ENCODE measurements at regions not wholly inside any gene's neighbourhood (a gene's known extent, or its start where the extent isn't known, plus 50 kb on each side); places are given as distances from the start of the nearest gene placed in this dataset.

GRCh38 chr7:18414885-18415284, 80.7 kb upstream of the HDAC9 start:
- no peak for DNase-seq (ENCODE audit: low spot score)

GRCh38 chr7:18416988-18417387, 78.6 kb upstream of the HDAC9 start:
- DNase-seq (ENCODE audit: low spot score): no peak

DNA sequence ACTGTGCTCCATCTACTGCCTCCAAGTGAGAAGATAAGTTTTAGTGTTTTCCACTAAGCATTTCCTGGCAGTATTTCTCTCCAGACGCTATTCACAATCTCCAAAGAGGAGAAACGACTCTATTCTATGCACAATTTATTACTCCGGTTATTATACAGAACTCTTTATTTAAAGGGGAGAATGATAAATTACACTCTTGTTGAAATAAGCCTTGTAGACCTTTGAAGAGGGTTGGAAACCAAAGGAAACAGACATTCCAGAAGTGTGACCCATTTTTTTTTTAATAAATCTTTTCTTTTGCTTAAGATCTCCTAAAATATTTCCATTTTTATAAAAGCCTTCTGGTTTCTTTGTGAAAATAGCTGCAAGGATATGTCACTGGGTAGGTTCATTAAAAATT, 76.1 kb upstream of the HDAC9 start:
- no peak for DNase-seq (ENCODE audit: low spot score)

- no peak for DNase-seq (ENCODE audit: low spot score)
Observed at GRCh38 chr7:18420108-18420507, 75.4 kb upstream of the HDAC9 start.

GRCh38 chr7:18420748-18421147, 74.8 kb upstream of the HDAC9 start:
- DNase-seq (ENCODE audit: low spot score): no peak

GRCh38 chr7:18421297-18422002, 74.1 kb upstream of the HDAC9 start:
- DNase-seq (ENCODE audit: low spot score): no peak

- DNase-seq (ENCODE audit: low spot score): no peak
Observed at GRCh38 chr7:18425227-18425626, 70.3 kb upstream of the HDAC9 start.

- DNase-seq (ENCODE audit: low spot score): no peak
Observed at GRCh38 chr7:18425838-18426445, 69.6 kb upstream of the HDAC9 start.

- DNase-seq (ENCODE audit: low spot score): no peak
Observed at GRCh38 chr7:18426564-18427226, 68.9 kb upstream of the HDAC9 start.

DNA sequence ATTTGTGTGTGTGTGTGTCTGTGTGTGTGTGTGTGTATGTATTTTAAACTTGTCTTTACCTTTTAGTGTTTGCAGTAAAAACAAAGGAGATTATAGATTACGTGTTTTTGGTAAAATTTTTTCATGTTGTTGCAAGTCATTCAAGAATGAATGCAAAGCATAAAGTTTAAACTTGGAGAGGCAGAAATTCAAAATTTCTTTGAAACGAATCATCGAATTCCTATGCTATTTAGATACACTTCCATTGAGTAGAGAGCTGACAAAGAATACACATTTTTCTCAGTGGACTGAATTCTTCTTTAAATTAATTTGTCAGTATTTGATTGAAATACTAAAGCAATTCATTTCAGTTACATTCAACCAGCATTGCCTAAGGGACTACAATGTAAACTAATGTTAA, 66.0 kb upstream of the HDAC9 start:
- DNase-seq (ENCODE audit: low spot score): no peak

- no peak for DNase-seq (ENCODE audit: low spot score)
Observed at GRCh38 chr7:18430810-18431209, 64.7 kb upstream of the HDAC9 start.

GRCh38 chr7:18434171-18434570, 61.4 kb upstream of the HDAC9 start:
- DNase-seq (ENCODE audit: low spot score): no peak

- DNase-seq (ENCODE audit: low spot score): no peak
Observed at GRCh38 chr7:18437101-18437500, 58.4 kb upstream of the HDAC9 start.

DNA sequence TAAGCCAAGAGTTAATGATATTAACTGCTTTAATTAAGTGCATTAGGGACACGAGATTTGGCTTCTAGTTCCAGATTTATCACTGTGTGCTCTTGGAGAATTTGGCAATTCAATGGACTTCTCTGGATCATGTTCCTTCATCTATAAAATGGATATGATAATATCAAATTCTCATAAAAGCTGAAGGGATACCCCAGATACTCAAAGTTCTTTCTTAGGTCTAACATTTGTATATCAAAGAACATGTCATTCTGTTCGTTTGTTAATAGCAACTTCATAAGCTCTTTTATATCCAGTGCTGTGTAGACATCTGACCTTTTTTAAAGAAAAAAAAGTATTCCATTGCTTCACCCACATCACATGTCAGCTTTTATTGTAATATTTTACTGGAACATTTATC, 54.6 kb upstream of the HDAC9 start:
- DNase-seq (ENCODE audit: low spot score): no peak

GRCh38 chr7:18444826-18445225, 50.7 kb upstream of the HDAC9 start:
- no peak for DNase-seq (ENCODE audit: low spot score)

- DNase-seq (ENCODE audit: low spot score): no peak
Observed at GRCh38 chr7:18445483-18445882, 50.1 kb upstream of the HDAC9 start.
